SK-N-SH (cell line): ENCODE measurements at regions not wholly inside any gene's neighbourhood (a gene's known extent, or its start where the extent isn't known, plus 50 kb on each side); places are given as distances from the start of the nearest gene placed in this dataset.

Experiments used
- CTCF ChIA-PET: fragments of 300-600, 350-600 bp; formaldehyde crosslinking; extraction: SDS; loops from one replicate; lab custom pipeline; 2021; lab: Yijun Ruan, JAX
- POLR2A ChIA-PET: fragments of 350-600 bp; sonication (Branson Sonifier 250); formaldehyde crosslinking; extraction: SDS; loops from one replicate; lab custom pipeline; 2020; ENCODE audit warnings: antibody characterized with exemption, inconsistent platforms; lab: Yijun Ruan, JAX
- DNase-seq: peaks from one replicate; pipeline ENCODE4 v3.0.0; 2012
- H2AFZ ChIP-seq: fragments of 200-600 bp; sonication (generic); 2 replicates; pipeline ENCODE4 v1.8.1; 2016; ENCODE audit warnings: antibody characterized with exemption, mild to moderate bottlenecking, low read depth
- H3F3A ChIP-seq: fragments of 200-600 bp; sonication (generic); replicated peaks from 2 replicates; pipeline ENCODE3; 2016; ENCODE audit warnings: antibody characterized with exemption, mild to moderate bottlenecking; ENCODE audit not compliant: insufficient read depth
- H3K27ac ChIP-seq, 2 experiments: fragments of 200-500 bp in 1 of 2; fragments of 200-600 bp in 1 of 2; sonication (Bioruptor generic) in 1 of 2; sonication (generic), shearing (Covaris generic) in 1 of 2; 2 replicates each; pipeline versions ENCODE4 v1.5.1 to v1.6.1; 2014 to 2016; ENCODE audit warnings: low read depth in 2 of 2, inconsistent platforms in 1 of 2, low read length in 1 of 2, mild to moderate bottlenecking in 1 of 2, mixed read lengths in 1 of 2
- H3K27me3 ChIP-seq: fragments of 200-600 bp; sonication (generic), shearing (Covaris generic); 2 replicates; pipeline ENCODE4 v1.6.1; 2016; ENCODE audit warnings: mixed run types; ENCODE audit not compliant: insufficient read depth
- H3K36me3 ChIP-seq, 2 experiments: fragments of 200-500 bp in 1 of 2; fragments of 200-600 bp in 1 of 2; sonication (Bioruptor generic) in 1 of 2; sonication (generic) in 1 of 2; replicated peaks in 1 of 2; 2 replicates each; pipeline versions ENCODE3 to v1.5.1; 2014 to 2016; ENCODE audit warnings: low read length in 1 of 2, mild to moderate bottlenecking in 1 of 2; ENCODE audit not compliant: insufficient read depth in 2 of 2, control insufficient read depth in 1 of 2
- H3K4me1 ChIP-seq, 2 experiments: fragments of 200-500 bp in 1 of 2; fragments of 200-600 bp in 1 of 2; sonication (Bioruptor generic) in 1 of 2; sonication (generic), shearing (Covaris generic) in 1 of 2; 2 replicates each; pipeline versions ENCODE4 v1.5.1 to v1.6.1; 2014 to 2016; ENCODE audit warnings: low read depth in 1 of 2, low read length in 1 of 2, mixed run types in 1 of 2; ENCODE audit not compliant: insufficient read depth in 2 of 2, control insufficient read depth in 1 of 2
- H3K4me2 ChIP-seq: fragments of 200-600 bp; sonication (generic), shearing (Covaris generic); 2 replicates; pipeline ENCODE4 v1.6.1; 2017; ENCODE audit warnings: mixed run types
- H3K4me3 ChIP-seq, 2 experiments: fragments of 200-500 bp in 1 of 2; fragments of 200-600 bp in 1 of 2; sonication (Bioruptor generic) in 1 of 2; sonication (generic), shearing (Covaris generic) in 1 of 2; 2 replicates each; pipeline versions ENCODE4 v1.5.1 to v1.8.1; 2014 to 2016; ENCODE audit warnings: low read depth in 2 of 2, inconsistent platforms in 1 of 2, low read length in 1 of 2, mild to moderate bottlenecking in 1 of 2, mixed read lengths in 1 of 2, moderate library complexity in 1 of 2
- H3K79me2 ChIP-seq: fragments of 200-600 bp; sonication (generic); 2 replicates; pipeline ENCODE4 v1.8.1; 2017; ENCODE audit warnings: mild to moderate bottlenecking; ENCODE audit not compliant: insufficient read depth
- H3K9ac ChIP-seq: fragments of 200-600 bp; sonication (generic); 2 replicates; pipeline ENCODE4 v1.6.1; 2017; ENCODE audit warnings: mixed run types
- H3K9me2 ChIP-seq: fragments of 200-600 bp; sonication (generic); 2 replicates; pipeline ENCODE4 v1.6.1; 2017; ENCODE audit warnings: mixed run types
- H3K9me3 ChIP-seq: fragments of 200-600 bp; sonication (generic); 2 replicates; pipeline ENCODE4 v1.6.1; 2017; ENCODE audit warnings: mixed run types, mild to moderate bottlenecking, moderate library complexity
- H4K20me1 ChIP-seq: fragments of 200-600 bp; sonication (generic); 2 replicates; pipeline ENCODE4 v1.6.1; 2017; ENCODE audit warnings: mild to moderate bottlenecking, mixed run types; ENCODE audit not compliant: insufficient read depth
- CTCF ChIP-seq: fragments of 200-600 bp; sonication (generic); IDR thresholded peaks from 2 replicates; pipeline ENCODE4 v1.6.1; 2017; ENCODE audit warnings: antibody characterized with exemption, mild to moderate bottlenecking, moderate library complexity
- FOSL2 ChIP-seq: IDR thresholded peaks from 2 replicates; pipeline ENCODE4 v1.4.0; 2012; ENCODE audit warnings: low read depth, mild to moderate bottlenecking, moderate library complexity, borderline replicate concordance
- GABPA ChIP-seq: IDR thresholded peaks from 2 replicates; pipeline ENCODE4 v1.4.0; 2012; ENCODE audit warnings: low read depth, mild to moderate bottlenecking
- IRF3 ChIP-seq: fragments of 150-350 bp; IDR thresholded peaks from 2 replicates; pipeline ENCODE4 v1.6.1; 2016; ENCODE audit warnings: mild to moderate bottlenecking, low read depth, low read length
- MAX ChIP-seq: IDR thresholded peaks from 2 replicates; pipeline ENCODE4 v1.4.0; 2012; ENCODE audit warnings: low read depth
- MEF2A ChIP-seq: IDR thresholded peaks from 2 replicates; pipeline ENCODE4 v1.4.0; 2012; ENCODE audit warnings: low read depth, borderline replicate concordance
- NFIC ChIP-seq: IDR thresholded peaks from 2 replicates; pipeline ENCODE4 v1.4.0; 2012; ENCODE audit warnings: borderline replicate concordance
- PBX3 ChIP-seq: IDR thresholded peaks from 2 replicates; pipeline ENCODE4; 2012
- POLR2AphosphoS5 ChIP-seq: IDR thresholded peaks from 2 replicates; pipeline ENCODE4 v1.6.1; 2012; ENCODE audit warnings: low read depth, low read length
- REST ChIP-seq: IDR thresholded peaks from 2 replicates; pipeline ENCODE4 v1.6.1; 2012; ENCODE audit warnings: mild to moderate bottlenecking, low read depth, low read length, moderate library complexity
- TAF1 ChIP-seq: IDR thresholded peaks from 2 replicates; pipeline ENCODE4 v1.6.1; 2012; ENCODE audit warnings: low read depth, mild to moderate bottlenecking, low read length, moderate library complexity, borderline replicate concordance
- TCF12 ChIP-seq: IDR thresholded peaks from 2 replicates; pipeline ENCODE4 v1.4.0; 2012
- USF2 ChIP-seq: fragments of 150-350 bp; IDR thresholded peaks from 2 replicates; pipeline ENCODE4 v1.6.1; 2017; ENCODE audit warnings: antibody characterized with exemption, low read length, low read depth, borderline replicate concordance
- YY1 ChIP-seq: IDR thresholded peaks from 2 replicates; pipeline ENCODE4 v1.4.0; 2012; ENCODE audit warnings: low read depth, mild to moderate bottlenecking
- ZBTB33 ChIP-seq: IDR thresholded peaks from 2 replicates; pipeline ENCODE4 v1.4.0; 2012; ENCODE audit warnings: low read depth, borderline replicate concordance
- WGBS: methylation state at CpG from one replicate; pipeline ENCODE4 v1.1.6; 2017; ENCODE audit warnings: low lambda C conversion rate; 5-methylcytosine and 5-hydroxymethylcytosine counted together

GRCh38 chr14:82431031-82431430, 897.4 kb upstream of the SEL1L start:
- no peak for TF ChIP-seq YY1
- TF ChIP-seq TAF1, result no peak
- no peak for TF ChIP-seq PBX3
- POLR2A ChIA-PET, result no interaction called here
- H3K4me1 ChIP-seq, result no peaks in the 10 kb centered on the region

GRCh38 chr14:82432301-82433105, 898.9 kb upstream of the SEL1L start:
- H3K9me3 ChIP-seq, result no peaks in the 10 kb centered on the region
- no peak for DNase-seq
- H3K79me2 ChIP-seq, result no peaks in the 10 kb centered on the region
- ChIA-PET POLR2A (no interaction called here), CTCF (interaction anchor here (0.5 to 1.3 kb wide), 4 partner anchors 23 to 327 kb away, joined by 3 to 4 read pairs (median 3); no protein-coding TSS in a partner anchor)
- no peak overlapping the region for H2AFZ ChIP-seq
- H4K20me1 ChIP-seq, result no peaks in the 10 kb centered on the region
- H3F3A ChIP-seq, result no peaks in the 10 kb centered on the region
- no peak overlapping the region for H3K27ac ChIP-seq
- no peaks in the 10 kb centered on the region for H3K9me2 ChIP-seq
- no peaks in the 10 kb centered on the region for H3K36me3 ChIP-seq
- no peak overlapping the region for H3K4me3 ChIP-seq
- H3K27me3 ChIP-seq, result no peaks in the 10 kb centered on the region
- H3K4me2 ChIP-seq, result no peak overlapping the region
- no peak overlapping the region for H3K9ac ChIP-seq
- WGBS, result 10% methylated on average over 3 of the region's 3 CpGs
- no peaks in the 10 kb centered on the region for H3K4me1 ChIP-seq
- TF ChIP-seq REST (no peak), NFIC (no peak), POLR2AphosphoS5 (no peak), MEF2A (no peak), FOSL2 (no peak), MAX (no peak), USF2 (no peak), IRF3 (no peak), ZBTB33 (no peak), CTCF (no peak), GABPA (no peak), TCF12 (no peak), TAF1 (no peak)

More at GRCh38 chr14:82431031-82431430, 897.4 kb upstream of the SEL1L start:
- Histone ChIP-seq H3K27me3 (no peaks in the 10 kb centered on the region), H3K79me2 (no peaks in the 10 kb centered on the region), H4K20me1 (no peaks in the 10 kb centered on the region), H2AFZ (no peak overlapping the region), H3K9ac (no peak overlapping the region), H3K4me2 (no peak overlapping the region), H3K9me2 (no peaks in the 10 kb centered on the region), H3K27ac (no peak overlapping the region), H3K36me3 (no peaks in the 10 kb centered on the region), H3K4me3 (no peak overlapping the region), H3F3A (no peaks in the 10 kb centered on the region), H3K9me3 (no peaks in the 10 kb centered on the region)
- CTCF ChIA-PET, result no interaction called here
- DNase-seq, result no peak
